Prostate gland (tissue), 2 donors: ENCODE measurements at regions not wholly inside any gene's neighbourhood (a gene's known extent, or its start where the extent isn't known, plus 50 kb on each side); places are given as distances from the start of the nearest gene placed in this dataset.

Source experiments
- DNase-seq: peaks from one replicate; pipeline ENCODE4 v3.0.0-alpha.2; 2019; ENCODE audit warnings: low spot score
- H3K27ac ChIP-seq, 2 donors: fragments of 200-600 bp; sonication (generic); 2 replicates each; pipeline ENCODE4 v1.5.1; 2017 to 2019
- H3K27me3 ChIP-seq: fragments of 200-600 bp; sonication (generic); replicated peaks from 2 replicates; pipeline ENCODE4 v1.5.1; 2019; ENCODE audit not compliant: insufficient read depth
- H3K36me3 ChIP-seq, 2 donors: fragments of 200-600 bp; sonication (generic); 1 replicate in 1 of 2; 2 replicates in 1 of 2; pipeline versions ENCODE4 v1.5.1 to v1.8.1; 2017 to 2019
- H3K4me1 ChIP-seq: fragments of 200-600 bp; sonication (generic); replicated peaks from 2 replicates; pipeline ENCODE4 v1.5.1; 2019
- H3K4me3 ChIP-seq, 2 donors: fragments of 200-600 bp; sonication (generic); 2 replicates each; pipeline ENCODE4 v1.5.1; 2017 to 2019
- H3K9me3 ChIP-seq: fragments of 200-600 bp; sonication (generic); 2 replicates; pipeline ENCODE4 v1.5.1; 2017
- POLR2A ChIP-seq: fragments of 450-650 bp; IDR thresholded peaks from one replicate; pipeline ENCODE4 v1.6.1; 2016; ENCODE audit warnings: antibody characterized with exemption, mild to moderate bottlenecking
- POLR2AphosphoS5 ChIP-seq: sonication (generic); formaldehyde crosslinking; IDR thresholded peaks from one replicate; pipeline ENCODE4 v1.6.1; 2017; ENCODE audit warnings: antibody characterized with exemption
- WGBS: methylation state at CpG from one replicate; pipeline ENCODE4 v1.1.5; 2018; 5-methylcytosine and 5-hydroxymethylcytosine counted together
- intact Hi-C: fragments of 100-400 bp; cut with DNase I; formaldehyde crosslinking; loops from one replicate; pipeline ENCODE4 v1.14.2; 2022
- TF ChIP-seq, protein P1 (sequence below), 4 experiments: fragments of 200-600 bp in 2 of 4; fragments of 450-650 bp in 2 of 4; sonication (generic) in 2 of 4; IDR thresholded peaks; 1 replicate in 3 of 4; 2 replicates in 1 of 4; pipeline ENCODE4 v1.5.1; 2016 to 2019; ENCODE audit warnings: antibody characterized with exemption in 4 of 4, mild to moderate bottlenecking in 2 of 4, moderate library complexity in 2 of 4

DNA sequence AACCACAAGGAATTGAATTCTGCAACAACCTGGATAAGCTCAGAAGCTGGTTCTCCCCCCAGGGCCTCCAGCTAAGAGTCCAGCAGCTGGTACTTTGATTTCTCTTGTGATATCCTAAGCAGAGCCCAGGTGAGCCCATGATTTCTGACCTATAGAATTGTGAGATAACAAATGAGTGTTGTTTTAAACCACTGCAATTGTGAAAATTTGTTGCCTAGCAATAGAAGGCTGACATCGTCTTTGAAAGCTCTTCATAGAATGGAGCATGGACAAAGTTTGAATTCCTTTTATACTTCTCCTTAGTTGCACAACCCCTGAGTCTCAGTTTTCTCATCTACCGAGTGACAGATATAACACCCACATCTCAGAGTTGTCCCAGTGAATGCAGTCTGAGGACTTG lies 129.9 kb downstream of the TEX36 start:
- DNase-seq: no peak
- no peak for TF ChIP-seq POLR2A
- no peak for TF ChIP-seq POLR2AphosphoS5
- TF ChIP-seq, protein P1, sequence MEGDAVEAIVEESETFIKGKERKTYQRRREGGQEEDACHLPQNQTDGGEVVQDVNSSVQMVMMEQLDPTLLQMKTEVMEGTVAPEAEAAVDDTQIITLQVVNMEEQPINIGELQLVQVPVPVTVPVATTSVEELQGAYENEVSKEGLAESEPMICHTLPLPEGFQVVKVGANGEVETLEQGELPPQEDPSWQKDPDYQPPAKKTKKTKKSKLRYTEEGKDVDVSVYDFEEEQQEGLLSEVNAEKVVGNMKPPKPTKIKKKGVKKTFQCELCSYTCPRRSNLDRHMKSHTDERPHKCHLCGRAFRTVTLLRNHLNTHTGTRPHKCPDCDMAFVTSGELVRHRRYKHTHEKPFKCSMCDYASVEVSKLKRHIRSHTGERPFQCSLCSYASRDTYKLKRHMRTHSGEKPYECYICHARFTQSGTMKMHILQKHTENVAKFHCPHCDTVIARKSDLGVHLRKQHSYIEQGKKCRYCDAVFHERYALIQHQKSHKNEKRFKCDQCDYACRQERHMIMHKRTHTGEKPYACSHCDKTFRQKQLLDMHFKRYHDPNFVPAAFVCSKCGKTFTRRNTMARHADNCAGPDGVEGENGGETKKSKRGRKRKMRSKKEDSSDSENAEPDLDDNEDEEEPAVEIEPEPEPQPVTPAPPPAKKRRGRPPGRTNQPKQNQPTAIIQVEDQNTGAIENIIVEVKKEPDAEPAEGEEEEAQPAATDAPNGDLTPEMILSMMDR (IDR thresholded peaks at IDR 0.05): no peak
- no peaks in the 10 kb centered on the region for H3K36me3 ChIP-seq
- no peaks in the 10 kb centered on the region for H3K27me3 ChIP-seq
- H3K4me3 ChIP-seq: no peak overlapping the region
- WGBS: 100% methylated on average over 2 of the region's 2 CpGs
- H3K9me3 ChIP-seq: no peaks in the 10 kb centered on the region
- H3K4me1 ChIP-seq: no peaks in the 10 kb centered on the region
- intact Hi-C loops: no loop called here
- no peak overlapping the region for H3K27ac ChIP-seq

DNA sequence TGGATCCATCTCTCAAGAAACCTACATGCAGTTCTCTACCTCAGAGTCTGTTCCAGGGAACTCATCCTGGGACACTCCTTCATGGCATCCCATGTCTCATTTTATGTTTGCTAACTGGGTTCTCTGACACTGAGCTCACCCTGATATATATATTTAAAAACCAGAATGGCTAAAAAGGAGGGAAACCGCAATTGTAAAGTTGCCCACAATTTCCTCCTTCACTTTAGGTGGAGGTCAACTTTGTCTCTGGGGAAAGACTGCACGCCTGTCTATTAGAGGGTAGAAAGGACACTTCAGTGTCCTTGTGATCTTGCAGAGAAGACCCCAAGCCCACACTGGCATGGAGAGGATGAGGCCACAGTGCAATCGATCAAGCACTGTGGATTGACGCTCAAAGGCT lies 131.7 kb downstream of the TEX36 start:
- no peaks in the 10 kb centered on the region for H3K4me1 ChIP-seq
- H3K4me3 ChIP-seq: no peak overlapping the region
- TF ChIP-seq, protein P1 (IDR thresholded peaks at IDR 0.05): no peak
- TF ChIP-seq POLR2A (no peak), POLR2AphosphoS5 (no peak)
- no peaks in the 10 kb centered on the region for H3K27me3 ChIP-seq
- WGBS: 94% methylated on average over 4 of the region's 4 CpGs
- H3K27ac ChIP-seq: no peak overlapping the region
- no peak for DNase-seq
- no peaks in the 10 kb centered on the region for H3K9me3 ChIP-seq
- intact Hi-C loops: no loop called here
- no peaks in the 10 kb centered on the region for H3K36me3 ChIP-seq

DNA sequence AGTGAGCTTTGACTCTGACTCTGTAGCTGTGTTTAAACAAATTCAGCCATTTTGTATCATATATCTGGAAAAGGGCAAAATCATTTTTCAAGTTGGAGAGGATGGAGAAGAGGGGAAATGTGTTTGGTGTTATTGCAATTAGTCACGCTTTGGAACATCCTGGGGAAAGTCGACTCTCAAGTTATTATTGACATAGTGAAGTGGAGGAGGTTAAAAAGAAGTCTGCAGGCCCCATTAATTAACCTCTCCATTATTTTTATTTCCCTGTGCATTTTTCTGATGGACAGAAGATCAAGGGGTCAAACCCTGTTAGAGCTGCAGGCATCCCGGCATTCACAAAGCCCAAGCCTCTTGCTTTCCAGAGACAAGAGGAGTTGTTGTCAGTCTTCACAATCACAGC lies 132.6 kb downstream of the TEX36 start:
- WGBS: 69% methylated on average over 3 of the region's 3 CpGs
- Histone ChIP-seq H3K9me3 (no peaks in the 10 kb centered on the region), H3K4me3 (no peak overlapping the region), H3K27ac (no peak overlapping the region), H3K36me3 (no peaks in the 10 kb centered on the region), H3K27me3 (no peaks in the 10 kb centered on the region), H3K4me1 (no peaks in the 10 kb centered on the region)
- intact Hi-C loops: no loop called here
- DNase-seq: no peak
- TF ChIP-seq, protein P1 (IDR thresholded peaks at IDR 0.05): no peak
- no peak for TF ChIP-seq POLR2AphosphoS5
- TF ChIP-seq POLR2A: no peak

DNA sequence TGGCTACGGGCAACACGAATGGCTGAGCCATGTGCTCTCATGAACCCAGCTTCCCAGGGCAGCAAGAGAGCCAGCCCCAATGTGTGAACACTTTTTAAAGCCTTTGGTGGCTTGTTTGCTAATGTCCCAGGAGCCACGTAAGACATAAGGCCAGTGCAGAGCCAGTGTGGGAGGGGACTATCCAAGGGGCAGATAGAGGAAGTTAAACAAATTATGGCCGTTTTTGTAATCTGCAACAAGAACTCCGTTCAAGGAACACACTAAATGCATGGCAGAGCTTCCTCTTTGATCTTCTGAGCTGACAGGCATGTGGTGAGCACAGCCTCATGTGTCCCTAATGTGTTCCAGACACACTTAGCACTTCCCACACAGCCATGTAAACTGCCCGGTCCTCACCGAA lies 133.3 kb downstream of the TEX36 start:
- WGBS: 69% methylated on average over 7 of the region's 7 CpGs
- no peak for TF ChIP-seq POLR2AphosphoS5
- DNase-seq: no peak
- intact Hi-C loops: no loop called here
- no peaks in the 10 kb centered on the region for H3K27me3 ChIP-seq
- no peak overlapping the region for H3K27ac ChIP-seq
- no peaks in the 10 kb centered on the region for H3K36me3 ChIP-seq
- H3K4me1 ChIP-seq: no peaks in the 10 kb centered on the region
- H3K4me3 ChIP-seq: no peak overlapping the region
- H3K9me3 ChIP-seq: no peaks in the 10 kb centered on the region

DNA sequence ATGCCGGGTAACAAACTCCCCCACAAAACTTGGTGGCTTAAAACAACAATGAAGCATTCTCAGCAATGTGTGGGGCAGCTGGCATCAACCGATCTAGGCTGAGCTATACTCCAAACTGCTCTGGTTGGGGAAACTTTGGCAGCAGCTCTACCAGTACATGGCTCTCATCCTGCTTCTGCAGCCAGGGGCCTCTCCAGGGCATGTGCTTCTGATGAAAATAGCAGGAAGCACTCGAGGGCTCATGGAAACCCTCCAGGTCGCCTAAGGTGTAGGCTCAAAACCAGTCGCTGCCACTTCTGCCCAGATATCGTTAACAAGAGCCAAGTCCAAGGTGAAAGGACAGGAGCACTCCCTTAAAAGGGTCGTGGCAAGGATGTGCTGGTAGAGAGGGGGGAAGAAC lies 134.1 kb downstream of the TEX36 start:
- H3K4me1 ChIP-seq: no peaks in the 10 kb centered on the region
- 88% methylated on average over 7 of the region's 7 CpGs for WGBS
- H3K27ac ChIP-seq: no peak overlapping the region
- no peaks in the 10 kb centered on the region for H3K27me3 ChIP-seq
- no peaks in the 10 kb centered on the region for H3K36me3 ChIP-seq
- intact Hi-C loops: no loop called here
- no peak overlapping the region for H3K4me3 ChIP-seq
- no peak for TF ChIP-seq POLR2AphosphoS5
- TF ChIP-seq, protein P1 (IDR thresholded peaks at IDR 0.05): no peak
- no peak for TF ChIP-seq POLR2A
- H3K9me3 ChIP-seq: no peaks in the 10 kb centered on the region
- no peak for DNase-seq
